ENCODE measurements at regions not wholly inside any gene's neighbourhood (a gene's known extent, or its start where the extent isn't known, plus 50 kb on each side); places are given as distances from the start of the nearest gene placed in this dataset.

DNA sequence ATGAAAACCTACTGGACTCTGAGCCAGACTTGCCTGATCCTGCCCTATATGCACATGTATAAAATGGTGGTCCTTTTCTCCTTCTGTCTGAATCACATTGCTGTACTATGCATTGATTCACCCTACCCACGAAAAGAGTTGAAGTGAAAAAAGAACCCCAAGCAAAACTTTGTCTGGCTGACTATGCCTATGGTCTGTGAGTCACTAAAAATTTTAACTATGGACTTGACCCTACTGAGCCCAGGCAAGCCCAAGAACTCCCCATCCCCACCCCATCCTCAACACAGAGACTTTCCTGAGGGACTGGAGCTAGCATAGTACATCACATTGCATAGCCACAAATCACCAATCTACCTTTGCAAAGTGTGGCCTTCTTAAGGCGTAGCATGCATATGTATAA is 116.6 kb upstream of the TENM3 start:
- Histone ChIP-seq H3K27me3 (no peaks in the 10 kb centered on the region), H3K36me3 (replicated peaks in 1 of 2; ENCODE audit: insufficient read depth in 1 of 2, low read depth in 2 of 2) (no peaks in the 10 kb centered on the region), H3K4me3 (no peak overlapping the region), H3K27ac (no peak overlapping the region), H3K9me3 (peaks cover 0 to 12% (median 0%) of the 10 kb centered on the region in 3 donors), H3K4me1 (no peaks in the 10 kb centered on the region)
- 81 to 95% methylated on average over 2 of the region's 2 CpGs for WGBS, 2 donors
- DNase-seq (no peak), ATAC-seq (no peak)
- no peak for TF ChIP-seq POLR2A (IDR thresholded peaks at IDR 0.05)
- TF ChIP-seq, protein P1, sequence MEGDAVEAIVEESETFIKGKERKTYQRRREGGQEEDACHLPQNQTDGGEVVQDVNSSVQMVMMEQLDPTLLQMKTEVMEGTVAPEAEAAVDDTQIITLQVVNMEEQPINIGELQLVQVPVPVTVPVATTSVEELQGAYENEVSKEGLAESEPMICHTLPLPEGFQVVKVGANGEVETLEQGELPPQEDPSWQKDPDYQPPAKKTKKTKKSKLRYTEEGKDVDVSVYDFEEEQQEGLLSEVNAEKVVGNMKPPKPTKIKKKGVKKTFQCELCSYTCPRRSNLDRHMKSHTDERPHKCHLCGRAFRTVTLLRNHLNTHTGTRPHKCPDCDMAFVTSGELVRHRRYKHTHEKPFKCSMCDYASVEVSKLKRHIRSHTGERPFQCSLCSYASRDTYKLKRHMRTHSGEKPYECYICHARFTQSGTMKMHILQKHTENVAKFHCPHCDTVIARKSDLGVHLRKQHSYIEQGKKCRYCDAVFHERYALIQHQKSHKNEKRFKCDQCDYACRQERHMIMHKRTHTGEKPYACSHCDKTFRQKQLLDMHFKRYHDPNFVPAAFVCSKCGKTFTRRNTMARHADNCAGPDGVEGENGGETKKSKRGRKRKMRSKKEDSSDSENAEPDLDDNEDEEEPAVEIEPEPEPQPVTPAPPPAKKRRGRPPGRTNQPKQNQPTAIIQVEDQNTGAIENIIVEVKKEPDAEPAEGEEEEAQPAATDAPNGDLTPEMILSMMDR (IDR thresholded peaks at IDR 0.05), result no peak
- intact Hi-C loops (cut with DNase I), result no loop called here

DNA sequence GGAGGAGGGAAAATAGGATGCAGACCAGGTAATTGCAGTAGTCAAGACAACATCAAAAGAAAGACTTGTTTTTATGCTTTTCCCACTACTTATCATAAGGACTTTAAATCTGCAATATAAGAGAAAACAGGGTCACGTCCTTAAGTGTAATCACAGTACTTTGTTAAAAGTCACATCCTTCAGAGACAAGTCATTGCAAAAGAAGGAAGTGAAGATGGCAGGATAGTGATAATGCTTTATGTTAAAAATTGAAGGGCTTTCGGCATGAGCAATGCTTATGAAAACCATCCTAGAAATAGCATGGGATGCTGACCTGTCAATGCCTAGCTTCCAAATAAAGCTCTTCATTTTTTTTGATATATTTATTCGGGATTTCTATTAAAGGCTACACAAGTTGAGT is 110.2 kb upstream of the TENM3 start:
- ATAC-seq, result no peak

DNA sequence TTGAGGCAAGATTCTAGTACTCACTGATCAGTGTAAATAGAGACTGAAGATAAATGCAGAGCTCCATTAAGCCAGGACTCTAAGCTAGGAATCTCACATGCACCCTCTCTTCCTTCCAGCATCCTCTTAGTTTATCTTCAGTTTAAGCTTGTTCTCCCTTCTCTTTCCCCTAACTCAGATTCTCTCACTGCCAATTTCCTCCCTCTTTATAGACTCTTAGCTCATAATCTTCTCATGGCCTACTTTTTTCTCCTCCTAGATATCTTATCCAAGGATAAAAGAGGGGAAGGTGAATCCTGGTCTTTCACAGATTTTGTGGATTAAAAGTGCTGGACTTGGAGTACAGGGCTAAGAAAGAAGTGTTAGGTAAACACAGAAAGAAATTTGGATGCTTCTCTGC is 108.9 kb upstream of the TENM3 start:
- Histone ChIP-seq H3K27me3 (no peaks in the 10 kb centered on the region), H3K9me3 (no peaks in the 10 kb centered on the region), H3K4me3 (no peak overlapping the region), H3K4me1 (no peaks in the 10 kb centered on the region), H3K36me3 (replicated peaks in 1 of 2; ENCODE audit: insufficient read depth in 1 of 2, low read depth in 2 of 2) (no peaks in the 10 kb centered on the region), H3K27ac (no peak overlapping the region)
- intact Hi-C loops (cut with DNase I), result no loop called here
- DNase-seq (no peak), ATAC-seq (no peak)
- TF ChIP-seq, protein P1 (IDR thresholded peaks at IDR 0.05), result no peak
- TF ChIP-seq POLR2A (IDR thresholded peaks at IDR 0.05), result no peak

More for the DNA sequence above, 110.2 kb upstream of the TENM3 start:
- Histone ChIP-seq H3K4me1 (no peaks in the 10 kb centered on the region), H3K27me3 (no peaks in the 10 kb centered on the region), H3K36me3 (replicated peaks in 1 of 2; ENCODE audit: insufficient read depth in 1 of 2, low read depth in 2 of 2) (no peaks in the 10 kb centered on the region), H3K9me3 (no peaks in the 10 kb centered on the region), H3K4me3 (no peak overlapping the region), H3K27ac (no peak overlapping the region)
- 72% methylated on average over 3 of the region's 3 CpGs for WGBS, 2 donors
- intact Hi-C loops (cut with DNase I), result no loop called here
- TF ChIP-seq POLR2A (IDR thresholded peaks at IDR 0.05), result no peak
- TF ChIP-seq, protein P1 (IDR thresholded peaks at IDR 0.05), result no peak
- no peak for DNase-seq

DNA sequence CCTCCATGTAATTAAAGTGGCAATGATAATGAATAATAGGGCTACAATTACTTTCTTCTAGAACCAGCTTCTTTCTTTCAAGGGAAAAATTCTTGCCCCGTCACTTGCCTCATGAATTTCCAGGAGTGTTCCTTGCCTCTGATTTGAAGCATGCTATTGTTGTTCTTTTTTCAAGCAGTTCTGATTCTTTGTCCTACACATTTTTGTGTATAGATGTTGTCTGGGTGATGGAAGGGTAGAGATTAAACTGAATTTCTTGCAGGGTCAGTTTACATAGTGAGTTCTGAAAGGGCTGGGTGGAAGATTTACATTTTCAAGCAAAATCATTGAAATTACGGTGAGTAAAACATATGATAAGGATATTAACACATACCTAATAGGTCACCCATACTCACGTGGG is 107.0 kb upstream of the TENM3 start:
- no peak for ATAC-seq
- Histone ChIP-seq H3K9me3 (no peaks in the 10 kb centered on the region), H3K27ac (no peak overlapping the region), H3K27me3 (no peaks in the 10 kb centered on the region), H3K4me3 (no peak overlapping the region), H3K4me1 (no peaks in the 10 kb centered on the region), H3K36me3 (replicated peaks in 1 of 2; ENCODE audit: insufficient read depth in 1 of 2, low read depth in 2 of 2) (no peaks in the 10 kb centered on the region)
- no peak for TF ChIP-seq POLR2A (IDR thresholded peaks at IDR 0.05)
- TF ChIP-seq, protein P1 (IDR thresholded peaks at IDR 0.05), result no peak
- 47 to 49% methylated on average over 3 of the region's 3 CpGs for WGBS, 2 donors
- DNase-seq, result no peak
- intact Hi-C loops (cut with DNase I), result no loop called here

DNA sequence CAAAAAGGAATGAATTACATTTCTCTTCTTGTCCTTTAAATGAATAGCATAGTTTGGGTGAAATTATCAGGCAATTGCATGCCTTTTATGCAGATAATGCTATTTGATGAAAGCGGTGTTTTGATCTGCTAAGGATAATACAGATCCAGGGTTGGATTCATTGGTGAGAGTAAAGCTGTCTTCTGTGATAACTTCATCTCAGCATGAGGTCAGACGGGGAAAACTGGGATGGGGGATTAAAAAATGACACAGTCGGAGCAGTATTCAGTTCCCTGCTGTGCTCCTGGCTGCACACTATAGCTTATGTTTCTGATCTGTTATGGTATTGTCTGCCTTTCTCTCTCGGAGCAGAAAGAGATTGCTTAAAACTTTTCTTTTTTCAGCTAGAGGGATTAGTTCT is 105.9 kb upstream of the TENM3 start:
- Histone ChIP-seq H3K4me3 (no peak overlapping the region), H3K27me3 (no peaks in the 10 kb centered on the region), H3K36me3 (replicated peaks in 1 of 2; ENCODE audit: insufficient read depth in 1 of 2, low read depth in 2 of 2) (no peaks in the 10 kb centered on the region), H3K4me1 (peaks cover 2% of the 10 kb centered on the region), H3K9me3 (no peaks in the 10 kb centered on the region), H3K27ac (no peak overlapping the region)
- DNase-seq (no peak), ATAC-seq (no peak)
- WGBS, 2 donors, result 44 to 58% methylated on average over 4 of the region's 4 CpGs
- intact Hi-C loops (cut with DNase I), result no loop called here
- TF ChIP-seq, protein P1 (IDR thresholded peaks at IDR 0.05), result no peak
- no peak for TF ChIP-seq POLR2A (IDR thresholded peaks at IDR 0.05)
